HepG2 (cell line): ENCODE measurements at regions not wholly inside any gene's neighbourhood (a gene's known extent, or its start where the extent isn't known, plus 50 kb on each side); places are given as distances from the start of the nearest gene placed in this dataset.

ENCODE experiments used
- CEBPB ChIP-seq: IDR thresholded peaks from 2 replicates; pipeline ENCODE4 v1.6.1; 2011; ENCODE audit warnings: low read depth, low read length, improper control_type of control experiment, borderline replicate concordance
- IRF2 ChIP-seq: IDR thresholded peaks from 2 replicates; pipeline ENCODE4 v1.6.1; 2018; ENCODE audit warnings: missing genetic modification reagents, missing compliant biosample characterization
- IRX3 ChIP-seq: sonication (generic); formaldehyde crosslinking; IDR thresholded peaks from 2 replicates; pipeline ENCODE4 v1.8.1; 2023; ENCODE audit warnings: mild to moderate bottlenecking, low read depth, missing genetic modification reagents, borderline replicate concordance
- MEF2D ChIP-seq: sonication (generic); formaldehyde crosslinking; IDR thresholded peaks from 2 replicates; pipeline ENCODE4 v1.5.1; 2020; ENCODE audit warnings: mild to moderate bottlenecking, missing genetic modification reagents
- NR2C2 ChIP-seq: sonication (generic); formaldehyde crosslinking; IDR thresholded peaks from 2 replicates; pipeline ENCODE4 v1.4.0; 2020; ENCODE audit warnings: missing genetic modification reagents, mild to moderate bottlenecking, moderate library complexity, borderline replicate concordance
- NR3C1 ChIP-seq: sonication (generic); formaldehyde crosslinking; IDR thresholded peaks from 2 replicates; pipeline ENCODE4 v1.4.0; 2020; ENCODE audit warnings: missing genetic modification reagents
- PATZ1 ChIP-seq: sonication (generic); formaldehyde crosslinking; IDR thresholded peaks from 2 replicates; pipeline ENCODE4 v1.4.0; 2020; ENCODE audit warnings: missing genetic modification reagents
- POLR2A ChIP-seq, 2 experiments: IDR thresholded peaks; 2 replicates each; pipeline ENCODE4 v1.6.1; 2011; ENCODE audit warnings: low read depth in 2 of 2, low read length in 2 of 2, mild to moderate bottlenecking in 1 of 2, moderate library complexity in 1 of 2; ENCODE audit not compliant: insufficient read depth in 1 of 2
- ZNF510 ChIP-seq: sonication (generic); formaldehyde crosslinking; IDR thresholded peaks from 2 replicates; pipeline ENCODE4 v1.4.0; 2020; ENCODE audit warnings: low read depth, mild to moderate bottlenecking, missing genetic modification reagents
- TF ChIP-seq, protein P1 (sequence below): sonication (generic); formaldehyde crosslinking; IDR thresholded peaks from 2 replicates; pipeline ENCODE4 v1.9.0; 2021; ENCODE audit warnings: missing genetic modification reagents, borderline replicate concordance
- TF ChIP-seq, protein P2 (sequence below): sonication (generic); formaldehyde crosslinking; IDR thresholded peaks from 2 replicates; pipeline ENCODE4 v1.5.0; 2020; ENCODE audit warnings: mild to moderate bottlenecking, missing genetic modification reagents, moderate library complexity

DNA sequence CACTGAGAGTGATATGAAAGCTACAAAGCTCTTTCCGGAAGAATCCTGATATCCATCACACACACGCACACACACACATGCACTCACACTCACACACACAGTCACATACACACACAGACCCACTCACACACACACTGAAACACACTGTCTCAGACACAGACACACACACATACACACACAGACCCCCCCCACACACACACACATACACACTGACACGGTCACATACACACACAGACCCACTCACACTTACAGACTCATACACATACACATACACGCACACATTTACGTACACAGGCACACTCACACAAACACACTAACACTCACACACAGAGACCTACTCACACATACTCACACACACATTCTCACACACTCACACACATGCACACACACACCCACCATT, 58.6 kb downstream of the LIG4 start:
- no peak for TF ChIP-seq NR3C1 (CRISPR knock-in tag)
- TF ChIP-seq POLR2A (IDR thresholded peaks at IDR 0.05; ENCODE audit: insufficient read depth in 1 of 2, low read depth in 2 of 2, low read length in 2 of 2) = no peak
- TF ChIP-seq MEF2D (CRISPR knock-in tag) = no peak
- TF ChIP-seq, protein P1, sequence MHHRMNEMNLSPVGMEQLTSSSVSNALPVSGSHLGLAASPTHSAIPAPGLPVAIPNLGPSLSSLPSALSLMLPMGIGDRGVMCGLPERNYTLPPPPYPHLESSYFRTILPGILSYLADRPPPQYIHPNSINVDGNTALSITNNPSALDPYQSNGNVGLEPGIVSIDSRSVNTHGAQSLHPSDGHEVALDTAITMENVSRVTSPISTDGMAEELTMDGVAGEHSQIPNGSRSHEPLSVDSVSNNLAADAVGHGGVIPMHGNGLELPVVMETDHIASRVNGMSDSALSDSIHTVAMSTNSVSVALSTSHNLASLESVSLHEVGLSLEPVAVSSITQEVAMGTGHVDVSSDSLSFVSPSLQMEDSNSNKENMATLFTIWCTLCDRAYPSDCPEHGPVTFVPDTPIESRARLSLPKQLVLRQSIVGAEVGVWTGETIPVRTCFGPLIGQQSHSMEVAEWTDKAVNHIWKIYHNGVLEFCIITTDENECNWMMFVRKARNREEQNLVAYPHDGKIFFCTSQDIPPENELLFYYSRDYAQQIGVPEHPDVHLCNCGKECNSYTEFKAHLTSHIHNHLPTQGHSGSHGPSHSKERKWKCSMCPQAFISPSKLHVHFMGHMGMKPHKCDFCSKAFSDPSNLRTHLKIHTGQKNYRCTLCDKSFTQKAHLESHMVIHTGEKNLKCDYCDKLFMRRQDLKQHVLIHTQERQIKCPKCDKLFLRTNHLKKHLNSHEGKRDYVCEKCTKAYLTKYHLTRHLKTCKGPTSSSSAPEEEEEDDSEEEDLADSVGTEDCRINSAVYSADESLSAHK = no peak
- TF ChIP-seq, protein P2, sequence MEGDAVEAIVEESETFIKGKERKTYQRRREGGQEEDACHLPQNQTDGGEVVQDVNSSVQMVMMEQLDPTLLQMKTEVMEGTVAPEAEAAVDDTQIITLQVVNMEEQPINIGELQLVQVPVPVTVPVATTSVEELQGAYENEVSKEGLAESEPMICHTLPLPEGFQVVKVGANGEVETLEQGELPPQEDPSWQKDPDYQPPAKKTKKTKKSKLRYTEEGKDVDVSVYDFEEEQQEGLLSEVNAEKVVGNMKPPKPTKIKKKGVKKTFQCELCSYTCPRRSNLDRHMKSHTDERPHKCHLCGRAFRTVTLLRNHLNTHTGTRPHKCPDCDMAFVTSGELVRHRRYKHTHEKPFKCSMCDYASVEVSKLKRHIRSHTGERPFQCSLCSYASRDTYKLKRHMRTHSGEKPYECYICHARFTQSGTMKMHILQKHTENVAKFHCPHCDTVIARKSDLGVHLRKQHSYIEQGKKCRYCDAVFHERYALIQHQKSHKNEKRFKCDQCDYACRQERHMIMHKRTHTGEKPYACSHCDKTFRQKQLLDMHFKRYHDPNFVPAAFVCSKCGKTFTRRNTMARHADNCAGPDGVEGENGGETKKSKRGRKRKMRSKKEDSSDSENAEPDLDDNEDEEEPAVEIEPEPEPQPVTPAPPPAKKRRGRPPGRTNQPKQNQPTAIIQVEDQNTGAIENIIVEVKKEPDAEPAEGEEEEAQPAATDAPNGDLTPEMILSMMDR (CRISPR knock-in tag) = no peak
- TF ChIP-seq IRF2 (CRISPR knock-in tag) = no peak
- TF ChIP-seq ZNF510 (CRISPR knock-in tag) = no peak
- TF ChIP-seq PATZ1 (CRISPR knock-in tag) = no peak
- no peak for TF ChIP-seq NR2C2 (CRISPR knock-in tag)
- TF ChIP-seq CEBPB = no peak
- TF ChIP-seq IRX3 (CRISPR knock-in tag) = no peak
